PC-9 (cell line): ENCODE measurements at regions not wholly inside any gene's neighbourhood (a gene's known extent, or its start where the extent isn't known, plus 50 kb on each side); places are given as distances from the start of the nearest gene placed in this dataset.

Experiments
- BruUV-seq: library from RNA; stranded (reverse); fragments of 400-500 nt; replicated peaks from 2 replicates; lab custom pipeline; 2021; lab: Mats Ljungman, UMichigan
- CTCF ChIA-PET: fragments of 300-600 bp; sonication (Branson Sonifier 250); formaldehyde crosslinking; loops from one replicate; lab custom pipeline; 2022; ENCODE audit warnings: antibody characterized with exemption; lab: Charles Lee
- POLR2A ChIA-PET: fragments of 300-600 bp; sonication (Branson Sonifier 250); formaldehyde crosslinking; loops from one replicate; lab custom pipeline; 2022; ENCODE audit warnings: antibody characterized with exemption; ENCODE audit not compliant: unreplicated experiment; lab: Charles Lee
- DNase-seq, 2 experiments: peaks; one replicate each; pipeline versions ENCODE4 v3.0.0 to v3.0.0-alpha.2; 2015 to 2022; ENCODE audit warnings: mixed read lengths in 1 of 2
- H2AFZ ChIP-seq: fragments of 200-600 bp; sonication (generic); 2 replicates; pipeline ENCODE4 v1.8.1; 2017; ENCODE audit warnings: antibody characterized with exemption
- H3F3A ChIP-seq: fragments of 200-600 bp; sonication (generic); 2 replicates; pipeline ENCODE4 v1.8.1; 2017; ENCODE audit warnings: antibody characterized with exemption, mild to moderate bottlenecking, low read depth; ENCODE audit not compliant: insufficient read depth
- H3K27ac ChIP-seq: fragments of 200-600 bp; sonication (generic); 2 replicates; pipeline ENCODE4 v1.6.1; 2016; ENCODE audit warnings: mixed run types
- H3K27me3 ChIP-seq: fragments of 200-600 bp; sonication (generic); 2 replicates; pipeline ENCODE4 v1.6.1; 2016; ENCODE audit warnings: low read depth, mixed run types; ENCODE audit not compliant: insufficient read depth
- H3K36me3 ChIP-seq: fragments of 200-600 bp; sonication (generic); 2 replicates; pipeline ENCODE4 v1.6.1; 2016; ENCODE audit warnings: low read depth, mixed run types
- H3K4me1 ChIP-seq: fragments of 200-600 bp; sonication (generic); replicated peaks from 2 replicates; pipeline ENCODE4 v1.6.1; 2016; ENCODE audit warnings: mixed run types; ENCODE audit not compliant: insufficient read depth
- H3K4me2 ChIP-seq: fragments of 200-600 bp; sonication (generic); 2 replicates; pipeline ENCODE4 v1.6.1; 2017; ENCODE audit warnings: mixed run types
- H3K4me3 ChIP-seq: fragments of 200-600 bp; sonication (generic); 2 replicates; pipeline ENCODE4 v1.6.1; 2016; ENCODE audit warnings: mixed run types
- H3K79me2 ChIP-seq: fragments of 200-600 bp; sonication (generic); 2 replicates; pipeline ENCODE4 v1.6.1; 2017; ENCODE audit warnings: low read depth, mixed run types
- H3K9me2 ChIP-seq: fragments of 200-600 bp; sonication (generic); 2 replicates; pipeline ENCODE4 v1.8.1; 2017; ENCODE audit warnings: mild to moderate bottlenecking; ENCODE audit not compliant: insufficient read depth
- H3K9me3 ChIP-seq: fragments of 200-600 bp; sonication (generic); 2 replicates; pipeline ENCODE4 v1.8.1; 2016; ENCODE audit warnings: low read depth; ENCODE audit not compliant: insufficient read depth
- H4K20me1 ChIP-seq: fragments of 200-600 bp; sonication (generic); 2 replicates; pipeline ENCODE4 v1.8.1; 2017; ENCODE audit not compliant: insufficient read depth
- CTCF ChIP-seq: fragments of 200-600 bp; sonication (generic); conservative IDR thresholded peaks from 2 replicates; pipeline ENCODE4 v1.6.1; 2017; ENCODE audit warnings: mixed run types, antibody characterized with exemption, mild to moderate bottlenecking, moderate library complexity
- EZH2 ChIP-seq: fragments of 200-600 bp; sonication (generic); IDR thresholded peaks from 2 replicates; pipeline ENCODE4 v1.8.0; 2017; ENCODE audit warnings: antibody characterized with exemption, low read depth
- intact Hi-C: fragments of 100-400 bp; cut with micrococcal nuclease; formaldehyde crosslinking; loops from one replicate; pipeline ENCODE4 v1.10.0; 2022; ENCODE audit not compliant: unreplicated experiment

GRCh38 chr2:64844087-64844486 is 145.1 kb upstream of the SLC1A4 start:
- POLR2A ChIA-PET = no interaction called here
- intact Hi-C loops = no loop called here

GRCh38 chr2:64845273-64845905 is 143.8 kb upstream of the SLC1A4 start:
- intact Hi-C loops = no loop called here
- no peak overlapping the region for H3K4me3 ChIP-seq
- no peaks in the 10 kb centered on the region for H3K36me3 ChIP-seq
- no peak overlapping the region for H3K4me2 ChIP-seq
- no peak overlapping the region; the same call in 1 of the 2 replicates for H2AFZ ChIP-seq
- no peaks in the 10 kb centered on the region for H4K20me1 ChIP-seq
- DNase-seq = no peak
- no peaks in the 10 kb centered on the region for H3K27me3 ChIP-seq
- no peak overlapping the region for H3K27ac ChIP-seq
- TF ChIP-seq EZH2 (no peak), CTCF (no peak)
- BruUV-seq = no TSS peak
- no peaks in the 10 kb centered on the region for H3K79me2 ChIP-seq
- POLR2A ChIA-PET = no interaction called here
- H3K4me1 ChIP-seq = peaks cover 21% of the 10 kb centered on the region
- peaks cover 21% of the 10 kb centered on the region for H3F3A ChIP-seq
- no peaks in the 10 kb centered on the region for H3K9me2 ChIP-seq
- H3K9me3 ChIP-seq = no peaks in the 10 kb centered on the region
- CTCF ChIA-PET = no interaction called here

More at GRCh38 chr2:64844087-64844486, 145.1 kb upstream of the SLC1A4 start:
- Histone ChIP-seq H3K27me3 (no peaks in the 10 kb centered on the region), H3F3A (peaks cover 34% of the 10 kb centered on the region), H3K4me3 (no peak overlapping the region), H3K9me3 (no peaks in the 10 kb centered on the region), H3K36me3 (no peaks in the 10 kb centered on the region), H3K79me2 (no peaks in the 10 kb centered on the region), H2AFZ (no peak overlapping the region), H4K20me1 (no peaks in the 10 kb centered on the region), H3K9me2 (no peaks in the 10 kb centered on the region), H3K4me2 (no peak overlapping the region), H3K27ac (no peak overlapping the region), H3K4me1 (peaks cover 32% of the 10 kb centered on the region)
- no peak for DNase-seq
- no peak for TF ChIP-seq CTCF
- no peak for TF ChIP-seq EZH2
- CTCF ChIA-PET = no interaction called here
- no TSS peak for BruUV-seq

GRCh38 chr2:64846177-64846576 is 143.0 kb upstream of the SLC1A4 start:
- no peaks in the 10 kb centered on the region for H3K79me2 ChIP-seq
- H3K36me3 ChIP-seq = no peaks in the 10 kb centered on the region
- intact Hi-C loops = no loop called here
- CTCF ChIA-PET = no interaction called here
- no peak for DNase-seq
- BruUV-seq = no TSS peak
- H3K4me2 ChIP-seq = no peak overlapping the region
- peaks cover 23% of the 10 kb centered on the region for H3K4me1 ChIP-seq
- POLR2A ChIA-PET = no interaction called here
- H3K27ac ChIP-seq = no peak overlapping the region
- no peaks in the 10 kb centered on the region for H4K20me1 ChIP-seq
- H3K9me2 ChIP-seq = no peaks in the 10 kb centered on the region
- no peaks in the 10 kb centered on the region for H3K9me3 ChIP-seq
- no peak overlapping the region for H3K4me3 ChIP-seq
- no peaks in the 10 kb centered on the region for H3K27me3 ChIP-seq
- H2AFZ ChIP-seq = no peak overlapping the region
- TF ChIP-seq CTCF = no peak
- no peak for TF ChIP-seq EZH2
- peaks cover 14% of the 10 kb centered on the region; the same call in 1 of the 2 replicates for H3F3A ChIP-seq
